HG03139 (cell line): ENCODE measurements at regions not wholly inside any gene's neighbourhood (a gene's known extent, or its start where the extent isn't known, plus 50 kb on each side); places are given as distances from the start of the nearest gene placed in this dataset.

ENCODE experiments used
- ATAC-seq: cut with Tn5 transposase; IDR thresholded peaks from one replicate; pipeline ENCODE4 v1.9.1; 2021; ENCODE audit not compliant: unreplicated experiment

DNA sequence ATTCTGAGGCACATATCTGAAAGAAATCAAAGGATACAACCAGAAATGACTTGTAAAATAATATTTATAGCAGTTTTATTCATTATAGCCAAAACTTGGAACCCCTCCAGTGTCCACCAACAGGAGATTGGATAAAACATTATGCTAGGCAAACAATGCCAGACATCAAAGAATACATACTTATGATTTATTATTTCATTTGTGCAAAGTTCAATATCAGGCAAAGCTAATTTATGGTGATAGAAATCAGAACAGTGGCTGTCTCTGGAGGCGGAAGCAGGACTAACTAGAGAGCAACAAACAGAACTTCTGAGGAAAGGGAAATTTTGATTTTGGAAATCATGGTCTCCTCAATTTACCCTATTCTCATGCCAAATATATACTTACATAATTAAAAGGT, 193.1 kb downstream of the ICE1 start:
- ATAC-seq, result no peak

DNA sequence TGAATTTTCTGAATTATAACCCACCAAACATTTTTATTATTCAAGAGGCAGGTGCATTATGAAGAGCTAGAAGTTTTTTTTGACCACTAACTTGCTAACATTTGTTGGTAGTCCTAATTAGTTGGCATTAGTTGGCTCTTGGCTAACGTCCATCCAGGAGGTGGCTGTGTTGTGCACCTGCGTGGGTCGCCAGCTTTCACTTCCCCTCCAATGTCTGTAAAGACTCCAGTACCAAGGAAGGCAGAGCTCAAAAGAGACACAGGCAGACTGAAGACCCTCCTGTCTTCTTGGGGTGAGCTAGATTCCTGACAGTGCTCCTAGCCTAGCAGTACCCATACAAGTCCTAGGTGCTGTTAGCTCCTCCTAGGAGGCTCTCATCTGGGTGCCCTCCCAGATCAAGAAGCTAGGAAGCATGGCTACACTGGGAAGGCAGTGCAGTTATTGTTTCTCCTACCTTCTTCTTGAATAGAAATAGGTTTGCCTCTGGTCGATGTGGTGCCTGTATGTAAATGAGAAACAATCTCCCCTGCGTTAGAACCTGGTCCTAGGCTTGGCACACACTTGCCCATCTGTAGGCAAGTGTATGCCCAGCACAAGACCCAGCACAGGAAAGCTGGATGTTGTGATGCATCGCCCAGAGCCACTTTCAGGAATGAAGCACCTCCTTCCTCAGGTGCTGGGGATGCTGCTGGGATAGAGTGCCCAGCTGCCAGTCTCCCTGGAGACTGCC, 190.9 kb downstream of the ICE1 start:
- ATAC-seq, result no peak

DNA sequence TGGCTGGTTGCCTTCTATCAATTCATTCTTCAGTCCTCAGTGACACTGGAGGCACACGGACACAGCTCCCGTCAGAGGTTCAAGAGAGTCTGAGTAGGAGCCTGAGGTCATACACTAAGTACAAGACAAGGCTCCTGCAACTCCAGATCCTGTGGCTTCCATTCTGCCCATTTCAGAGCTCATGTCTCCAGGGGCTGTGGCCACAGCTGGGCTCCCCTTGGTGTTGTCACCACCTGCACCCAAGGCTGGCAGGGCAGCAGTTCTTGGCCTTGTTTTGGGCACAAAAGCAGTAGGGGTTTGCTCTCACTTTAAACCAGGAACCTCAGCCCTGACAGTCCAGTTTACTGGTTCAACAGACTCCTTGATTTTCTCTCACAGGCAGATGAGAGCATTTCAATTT, 189.6 kb downstream of the ICE1 start:
- ATAC-seq, result no peak

DNA sequence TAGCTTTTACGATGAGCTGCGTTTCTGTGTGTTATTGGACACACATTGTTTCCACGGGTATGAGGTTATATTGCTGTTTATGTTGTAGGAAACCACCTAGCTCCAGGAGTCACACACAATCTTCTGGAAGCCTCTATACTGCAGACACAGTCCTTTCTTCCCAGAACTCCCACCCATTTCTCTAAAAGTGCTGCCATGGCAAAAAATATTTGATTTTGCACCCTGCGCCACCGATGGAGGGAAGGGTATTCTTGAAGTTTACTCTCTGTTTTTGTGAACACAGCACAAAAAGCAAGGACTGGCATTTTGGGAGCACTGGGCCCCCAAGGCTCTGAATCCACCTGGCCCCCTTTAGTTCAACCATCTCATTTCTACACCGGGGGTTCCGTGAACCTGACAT, 187.5 kb downstream of the ICE1 start:
- ATAC-seq, result no peak

DNA sequence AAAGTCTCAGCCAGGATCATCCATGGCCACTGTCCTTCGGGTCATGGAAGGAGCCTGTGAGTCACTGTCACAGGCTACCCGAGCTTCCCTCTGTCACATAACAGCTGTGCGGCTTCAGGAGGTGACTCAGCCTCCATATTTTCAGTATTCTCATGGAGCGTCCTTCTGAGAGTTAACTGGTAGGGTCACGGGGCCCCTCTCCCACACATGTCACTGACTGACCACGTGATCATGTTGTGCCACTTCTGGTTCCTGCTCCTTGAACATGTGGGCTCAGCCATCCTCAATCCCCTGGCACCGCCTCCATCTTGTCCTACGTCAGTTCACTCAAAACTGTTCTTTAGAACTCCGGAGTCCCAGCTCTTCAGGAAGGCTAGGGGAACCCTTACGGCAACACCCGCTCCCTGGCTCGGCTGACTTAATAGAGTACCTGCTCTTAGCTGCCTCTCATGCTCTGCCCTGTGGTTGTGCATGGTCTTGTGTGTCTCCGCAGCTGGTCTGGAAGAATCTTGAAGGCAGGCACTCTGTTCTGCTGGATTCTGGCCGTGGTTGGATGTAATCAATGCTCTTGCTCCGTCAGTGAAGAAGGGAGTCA, 182.8 kb downstream of the ICE1 start:
- no peak for ATAC-seq

DNA sequence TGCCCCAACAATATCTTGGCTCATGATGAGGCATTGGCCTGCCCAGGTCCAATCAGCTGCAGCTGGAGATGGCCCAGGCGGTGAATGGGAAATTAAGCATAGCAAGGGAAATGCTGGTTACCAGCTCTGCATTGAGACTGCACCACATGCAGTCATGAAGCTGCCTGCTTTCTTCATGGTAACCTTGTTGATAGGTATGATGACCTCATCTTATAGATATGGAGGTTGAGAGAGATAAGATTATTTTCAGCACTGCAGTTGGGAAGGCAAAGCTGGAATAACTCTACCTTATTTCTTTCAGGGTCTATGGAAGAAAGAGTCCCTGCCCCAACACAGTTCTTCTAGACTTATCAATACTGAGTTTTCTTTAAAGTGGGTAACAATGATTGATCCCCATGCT, 180.1 kb downstream of the ICE1 start:
- ATAC-seq, result no peak

DNA sequence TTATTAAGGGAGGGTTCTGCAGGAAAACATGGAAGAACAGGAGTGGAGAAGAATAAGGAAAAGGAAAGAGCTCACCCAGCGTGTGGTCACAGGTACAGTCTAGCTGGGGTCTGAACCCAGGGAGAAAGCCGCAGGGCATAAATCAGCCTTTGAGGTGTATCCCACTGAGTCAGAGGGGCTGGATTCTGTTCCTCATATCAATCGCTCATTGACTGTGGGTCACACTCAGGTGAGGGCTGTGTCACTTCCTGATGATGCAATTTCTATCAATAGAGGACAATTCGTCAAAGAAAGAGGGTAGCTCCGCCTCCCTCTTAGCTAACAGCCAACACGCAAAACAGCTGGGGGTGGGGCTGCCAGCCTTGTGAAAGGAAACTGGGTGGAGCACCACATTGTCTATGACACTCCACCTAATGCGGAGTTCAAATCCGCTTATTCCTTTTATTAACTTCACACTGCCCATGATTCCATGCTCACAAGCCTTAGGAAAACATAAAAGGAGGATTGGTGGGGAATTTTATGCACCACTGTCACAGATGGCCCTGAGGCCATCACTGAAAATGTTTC, 176.2 kb downstream of the ICE1 start:
- ATAC-seq, result no peak

DNA sequence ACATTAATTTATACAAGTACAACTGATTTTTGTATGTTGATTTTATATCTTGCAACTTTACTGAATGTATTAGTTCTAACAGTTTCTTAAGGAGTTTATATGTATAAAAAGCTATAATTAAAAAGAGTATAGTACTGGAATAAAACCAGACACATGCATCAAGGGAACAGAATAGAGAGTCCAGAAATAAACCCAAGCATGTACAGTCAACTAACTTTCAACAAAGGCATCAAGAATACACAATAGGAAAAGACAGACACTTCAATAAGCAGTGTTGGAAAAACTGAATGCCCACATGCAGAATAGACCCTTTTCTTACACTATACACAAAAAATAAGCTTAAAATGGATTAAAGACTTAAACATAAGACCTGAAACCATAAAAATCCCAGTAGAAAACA, 170.9 kb downstream of the ICE1 start:
- no peak for ATAC-seq

DNA sequence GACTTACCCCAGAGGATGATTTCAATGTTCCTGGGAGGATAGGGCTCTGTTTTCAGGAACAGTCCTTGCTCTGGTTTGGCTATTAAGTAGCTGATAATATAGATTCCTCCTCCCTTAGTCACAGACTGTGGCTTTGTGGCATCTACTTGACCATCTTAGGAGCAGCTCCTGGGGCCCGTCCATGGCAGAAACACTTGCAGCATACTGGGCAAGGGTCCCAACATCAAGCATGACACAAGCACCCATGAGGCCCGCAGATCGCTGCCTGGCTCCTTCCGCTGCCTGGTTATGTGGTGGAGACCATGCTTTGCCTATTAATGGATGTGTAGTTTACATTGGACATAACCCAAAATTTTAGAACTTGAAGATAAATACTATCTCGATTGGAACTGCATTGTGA, 170.1 kb downstream of the ICE1 start:
- ATAC-seq, result no peak

DNA sequence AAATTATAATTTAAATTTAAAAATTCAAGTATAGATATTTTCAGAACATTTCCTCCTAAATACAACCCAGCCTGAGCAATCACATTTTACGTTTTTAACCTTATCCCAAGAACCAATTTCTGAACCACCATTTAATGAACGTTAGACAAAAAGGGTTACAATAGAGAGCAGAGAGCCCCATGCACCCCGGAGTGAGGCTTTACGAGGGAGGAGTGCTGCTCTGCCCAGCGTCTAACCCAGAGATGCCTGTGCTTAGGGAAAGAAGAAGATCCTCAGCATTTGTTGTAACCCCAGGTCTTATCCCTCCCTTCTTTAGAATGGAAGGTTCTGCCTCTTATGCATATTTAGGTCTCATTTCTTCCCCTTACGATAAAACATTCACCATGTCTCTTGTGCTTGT, 169.1 kb downstream of the ICE1 start:
- ATAC-seq, result no peak

DNA sequence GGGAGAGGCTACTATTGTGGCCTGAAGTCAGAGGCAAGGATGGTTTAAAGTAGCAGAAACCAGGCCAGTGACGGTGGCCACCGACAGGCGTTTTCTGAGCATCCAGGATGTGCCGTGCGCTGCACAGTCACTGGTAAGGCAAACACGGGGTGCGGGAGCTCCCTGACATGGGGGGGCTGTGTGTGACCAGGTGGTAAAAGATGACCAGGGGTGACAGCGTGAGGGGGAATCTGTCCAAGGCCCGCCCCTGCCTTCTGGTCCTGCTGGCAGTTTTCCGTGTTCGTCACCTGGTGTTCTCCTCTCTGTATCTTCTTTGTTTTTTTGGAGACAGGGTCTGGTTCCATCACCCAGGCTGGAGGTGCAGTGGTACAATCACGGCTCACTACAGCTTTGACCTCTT, 167.4 kb downstream of the ICE1 start:
- ATAC-seq, result no peak

DNA sequence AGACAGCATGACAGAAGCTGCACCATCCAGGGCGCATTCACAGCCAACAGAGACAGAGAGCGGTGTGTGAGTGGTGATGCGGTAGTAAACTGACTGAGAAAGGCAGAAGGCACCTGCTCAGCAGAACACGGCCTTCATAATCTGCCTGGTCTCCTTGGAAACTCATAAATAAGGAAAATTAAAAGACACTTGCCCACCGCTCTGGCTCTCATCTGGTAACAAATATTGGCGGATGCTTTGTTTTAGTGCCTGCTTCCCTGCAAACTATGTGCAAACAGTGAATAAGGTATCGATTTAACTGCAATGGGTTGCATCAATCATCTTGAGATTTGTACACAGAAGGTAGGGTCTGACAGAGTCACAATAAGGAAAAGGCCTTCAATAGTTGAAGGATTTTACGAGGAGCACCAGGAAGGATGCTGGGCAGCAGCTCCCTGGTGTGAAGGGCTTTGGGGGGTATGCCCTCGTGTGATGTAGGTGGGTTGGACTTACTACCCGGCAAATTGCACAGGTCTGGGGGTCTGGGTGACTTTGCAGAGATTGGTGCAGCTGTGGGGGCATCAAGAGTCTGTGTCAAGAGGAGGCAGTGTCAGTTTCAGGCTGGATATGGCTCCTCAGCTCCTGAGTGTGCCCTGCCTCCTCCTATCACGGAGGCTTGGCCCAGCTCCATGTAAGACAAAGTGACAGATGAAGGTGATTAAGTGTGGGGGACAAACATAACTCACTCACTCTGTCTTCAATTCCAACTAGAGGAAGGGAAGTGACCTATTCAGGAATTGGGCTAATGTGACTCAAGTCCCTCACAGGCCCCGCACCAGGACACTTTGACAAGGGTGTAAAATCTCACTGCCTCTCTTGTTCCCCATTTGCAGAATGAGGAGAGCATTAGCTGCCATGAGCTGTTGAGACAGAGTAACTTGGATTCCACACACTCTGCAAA, 166.7 kb downstream of the ICE1 start:
- no peak for ATAC-seq

DNA sequence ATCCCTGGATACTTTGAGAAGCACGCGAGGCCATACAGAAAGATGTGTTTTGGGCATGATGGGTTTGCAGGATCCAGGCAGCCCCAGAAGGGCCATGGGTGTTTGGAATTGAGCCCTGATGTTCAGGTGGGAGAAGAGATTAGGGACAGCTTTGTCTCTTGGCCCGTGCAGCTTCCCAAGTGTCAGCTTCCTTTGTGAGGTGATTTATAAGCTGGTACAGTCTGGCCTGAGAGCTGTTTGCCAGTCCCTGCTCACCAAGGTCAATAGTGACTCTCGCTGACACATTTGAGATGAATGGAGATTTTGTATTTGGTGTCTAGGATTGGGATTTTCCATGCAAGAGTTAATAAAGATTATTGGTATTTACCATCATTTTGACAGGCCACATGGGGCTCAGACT, 165.9 kb downstream of the ICE1 start:
- ATAC-seq, result no peak

DNA sequence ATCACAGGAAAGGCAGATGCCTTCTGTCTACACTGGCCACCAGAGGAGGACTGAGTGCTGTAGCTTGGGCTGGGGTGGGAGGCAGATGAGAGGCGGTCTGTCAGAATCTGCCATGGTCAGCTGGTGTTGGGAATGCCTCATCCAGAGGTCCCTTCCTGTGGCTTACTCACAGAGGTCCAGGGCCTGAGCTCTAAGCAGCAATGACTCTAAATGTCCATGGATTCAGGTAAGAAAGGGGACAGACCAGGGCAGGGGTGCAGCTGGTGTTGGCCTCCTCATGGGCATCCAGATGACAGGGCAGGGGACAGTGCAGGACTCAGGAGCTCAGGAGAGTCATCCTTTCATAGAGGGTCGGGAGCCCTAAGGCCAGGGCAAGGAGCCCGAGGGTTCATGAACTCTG, 165.0 kb downstream of the ICE1 start:
- no peak for ATAC-seq

DNA sequence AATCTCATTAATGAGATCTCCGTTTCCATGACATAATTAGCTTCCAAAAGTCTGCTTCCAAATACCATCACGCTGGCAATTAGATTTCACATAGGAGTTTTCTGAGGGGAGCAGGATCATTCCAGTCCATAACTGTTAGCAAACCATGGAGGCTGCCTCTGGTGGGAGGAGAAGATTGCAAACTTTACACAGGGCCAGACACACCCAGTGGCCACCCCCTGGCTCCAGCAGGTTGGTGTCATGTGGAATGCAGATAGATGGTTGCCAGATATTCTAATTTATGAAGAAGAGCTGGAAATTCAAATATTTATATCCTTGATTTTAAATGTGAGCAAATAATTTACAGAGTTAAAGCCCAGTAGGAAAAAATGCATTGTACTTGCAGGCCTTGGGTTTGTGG, 164.2 kb downstream of the ICE1 start:
- no peak for ATAC-seq

DNA sequence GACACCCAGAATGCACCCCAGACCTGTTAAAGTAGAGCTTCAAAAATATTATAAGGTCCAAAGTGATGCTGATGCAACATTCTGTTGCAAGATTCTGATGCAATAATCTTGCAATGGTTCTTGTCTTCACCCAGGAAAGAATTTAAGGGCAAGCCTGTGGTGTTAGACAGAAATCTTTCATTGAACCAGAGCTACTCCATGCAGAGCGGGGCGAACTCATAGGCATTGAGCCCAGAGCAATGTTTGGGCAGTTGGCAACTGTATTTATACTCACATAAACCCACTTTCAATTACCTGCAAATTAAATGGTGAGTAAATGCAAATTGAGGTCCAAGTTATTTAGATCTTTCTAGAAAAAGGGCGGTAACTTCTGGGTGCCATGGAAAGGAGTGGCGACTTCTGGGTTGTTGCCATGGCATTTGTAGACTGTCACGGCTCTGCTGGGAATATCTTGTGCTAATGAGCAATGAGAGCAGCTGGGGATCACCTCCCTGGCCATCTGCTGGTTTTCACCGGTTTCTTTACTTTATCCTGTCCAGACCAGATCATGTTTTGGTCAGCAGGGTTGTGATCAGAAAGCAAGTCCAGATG, 163.4 kb downstream of the ICE1 start:
- ATAC-seq, result no peak

DNA sequence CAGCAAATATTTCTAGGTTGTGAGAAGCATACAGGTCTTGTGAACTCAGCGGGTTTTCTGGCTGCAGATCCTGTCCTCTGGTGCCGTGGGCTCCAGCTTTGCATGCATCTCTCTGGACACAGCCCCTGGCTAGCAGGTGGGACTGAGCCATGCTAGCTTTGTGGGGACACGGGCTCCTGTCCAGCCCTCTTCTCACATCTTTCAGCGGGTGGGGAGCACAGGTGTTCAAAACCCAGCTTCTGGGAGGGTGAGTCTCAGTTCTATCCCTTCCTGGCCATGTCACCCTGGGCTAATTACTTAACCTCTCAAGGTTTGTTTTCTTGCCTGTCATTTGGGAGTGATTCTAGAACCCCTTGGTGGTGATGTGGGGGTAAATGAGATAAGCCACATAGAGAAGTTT, 162.3 kb downstream of the ICE1 start:
- no peak for ATAC-seq

DNA sequence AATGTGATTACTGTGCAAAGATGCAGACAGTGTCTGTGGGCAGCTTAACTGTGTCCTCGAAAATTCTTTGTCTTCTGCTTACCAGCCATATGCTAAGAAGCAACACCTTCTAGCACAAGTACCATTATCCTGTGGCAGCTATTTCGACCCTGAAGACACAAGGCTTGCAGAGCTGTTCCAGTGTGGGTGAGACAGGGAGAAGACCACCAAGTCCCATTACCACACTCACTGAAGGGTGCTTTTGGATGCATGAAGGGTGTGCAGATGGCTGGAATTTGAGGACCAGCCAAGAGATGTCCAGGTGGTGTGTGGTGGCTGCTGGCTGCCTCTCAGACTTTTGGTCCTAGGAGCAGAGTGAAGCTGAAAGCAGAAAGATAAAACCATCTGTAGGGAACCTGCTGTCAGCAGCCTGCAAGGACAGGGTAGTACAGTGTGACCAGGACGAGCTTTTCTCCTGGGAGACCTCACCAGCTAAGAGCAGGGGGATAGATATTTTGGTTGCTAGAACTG, 161.8 kb downstream of the ICE1 start:
- no peak for ATAC-seq

DNA sequence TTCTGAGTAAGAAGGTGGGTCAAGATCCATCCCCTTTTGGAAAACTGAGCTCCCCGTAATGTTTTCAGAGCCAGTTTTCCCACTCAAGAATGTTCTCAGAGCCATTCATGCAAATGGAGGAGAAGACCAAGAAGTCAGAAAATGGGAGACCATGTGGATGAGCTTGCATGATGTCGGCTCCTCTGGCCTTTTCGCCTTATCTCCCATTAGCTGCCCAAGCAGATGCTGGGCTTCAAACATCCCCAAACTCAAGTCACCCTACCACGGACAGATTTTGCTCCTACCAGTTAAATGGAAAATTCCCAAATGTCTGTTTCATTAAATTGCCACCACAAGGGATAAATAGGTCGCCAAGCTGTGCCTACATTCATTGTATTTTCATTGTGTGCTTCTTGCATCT, 161.4 kb downstream of the ICE1 start:
- ATAC-seq, result no peak

DNA sequence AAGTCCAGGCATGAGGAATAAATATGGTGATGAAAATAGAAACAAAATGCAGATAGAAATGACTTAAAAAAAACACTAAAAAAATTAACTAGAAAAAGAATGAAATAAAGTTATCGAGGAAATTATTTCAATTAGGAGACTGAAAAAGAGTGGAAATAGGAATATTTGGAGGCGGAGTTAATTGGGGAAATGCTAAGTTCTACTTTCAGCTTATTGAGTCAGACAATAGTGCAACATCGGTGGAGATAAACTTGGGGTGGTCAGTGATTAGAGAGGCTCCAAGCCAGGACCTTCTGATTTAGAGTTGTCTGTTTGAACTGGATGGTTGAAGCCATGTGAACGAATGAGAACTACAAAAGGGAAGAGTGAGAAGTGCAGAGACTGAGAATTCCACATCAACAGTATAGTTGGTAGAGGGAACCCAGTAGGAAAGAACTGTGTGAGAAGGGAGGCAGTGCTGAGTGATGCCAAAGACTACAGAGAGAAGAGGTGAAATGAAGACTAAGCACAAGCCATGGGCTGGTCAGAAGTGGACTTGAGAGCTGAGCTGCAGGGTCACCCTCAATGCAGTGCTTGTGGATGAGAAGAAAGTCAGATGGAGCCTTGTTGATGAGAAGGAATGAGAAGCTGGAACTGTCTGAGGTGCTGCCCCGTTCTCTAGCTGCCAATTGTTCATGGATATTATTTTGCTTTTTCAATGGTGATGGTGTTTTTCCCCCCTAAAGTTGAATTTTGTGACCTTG, 160.7 kb downstream of the ICE1 start:
- ATAC-seq, result no peak
